ENCODE measurements at regions not wholly inside any gene's neighbourhood (a gene's known extent, or its start where the extent isn't known, plus 50 kb on each side); places are given as distances from the start of the nearest gene placed in this dataset.
A peak's percentile ranks its signal among the peaks of the same experiment; 100 is the strongest.

DNA sequence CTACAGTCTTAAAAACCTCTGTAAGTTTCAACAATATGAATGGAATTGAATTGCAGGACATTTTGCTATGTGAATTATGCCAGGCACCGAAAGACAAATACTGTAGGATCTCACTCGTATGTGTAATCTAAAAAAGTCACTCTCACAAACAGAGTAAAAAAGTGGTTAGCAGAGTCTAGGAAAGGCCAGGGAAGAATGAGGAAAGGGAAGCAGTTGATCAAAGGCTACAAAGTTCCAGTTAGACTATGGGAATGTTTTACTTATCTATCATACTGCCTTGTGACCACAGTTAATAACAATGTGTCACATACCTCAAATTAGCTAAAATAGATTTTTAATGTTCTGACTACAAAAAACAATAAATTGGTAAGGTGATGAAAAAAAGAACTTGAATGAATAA is 565.4 kb upstream of the BRINP3 start:
- Histone ChIP-seq H3K56ac (ENCODE audit: extremely low read depth, insufficient read depth, low read length) (no peak overlapping the region), H3K14ac (replicated peaks; ENCODE audit: low read depth, low read length) (no peak overlapping the region), H3K36me3 (ENCODE audit: control insufficient read depth, insufficient read depth, low read length) (no peaks in the 10 kb centered on the region), H3K9me3 (ENCODE audit: control insufficient read depth, insufficient read depth, low read length) (no peaks in the 10 kb centered on the region), H3K4me1 (ENCODE audit: control insufficient read depth, insufficient read depth, low read length) (no peaks in the 10 kb centered on the region), H3K23ac (ENCODE audit: low read depth, low read length) (no peak overlapping the region), H3K4ac (ENCODE audit: low read depth, low read length) (no peak overlapping the region), H2AK9ac (replicated peaks; ENCODE audit: low read depth, low read length, poor library complexity) (no peak overlapping the region), H3K79me1 (ENCODE audit: low read depth in 1 of 2, low read length in 2 of 2) (no peaks in the 10 kb centered on the region), H4K5ac (ENCODE audit: low read depth, low read length) (no peak overlapping the region), H2BK120ac (ENCODE audit: low read depth, low read length) (no peak overlapping the region), H4K20me1 (ENCODE audit: insufficient read depth, low read length) (no peaks in the 10 kb centered on the region), H2AK5ac (ENCODE audit: low read depth, low read length) (no peak overlapping the region), H4K91ac (ENCODE audit: insufficient read depth, low read depth, low read length) (no peak overlapping the region), H3K4me3 (ENCODE audit: insufficient read depth, low read depth, low read length) (no peak overlapping the region), H3K27ac (ENCODE audit: insufficient read depth, low read length) (no peak overlapping the region), H2AFZ (replicated peaks; ENCODE audit: low read length, poor library complexity) (no peak overlapping the region), H3K27me3 (ENCODE audit: control insufficient read depth, insufficient read depth, low read length) (no peaks in the 10 kb centered on the region), H3K18ac (ENCODE audit: low read depth, low read length) (no peak overlapping the region), H3K9ac (ENCODE audit: low read depth, low read length) (no peak overlapping the region), H2BK5ac (ENCODE audit: low read depth, low read length, poor library complexity, severe bottlenecking) (no peak overlapping the region), H2BK20ac (ENCODE audit: low read depth, low read length) (no peak overlapping the region), H3K9me1 (ENCODE audit: insufficient read depth, low read length) (no peaks in the 10 kb centered on the region), H2BK15ac (ENCODE audit: low read depth, low read length) (no peak overlapping the region), H3K4me2 (ENCODE audit: low read depth, low read length) (no peak overlapping the region), H4K8ac (ENCODE audit: low read depth in 2 of 2, low read length in 2 of 2) (no peak overlapping the region)
- ATAC-seq (ENCODE audit: low read depth) (no peak), DNase-seq (peak; percentile 3)
- ChIA-PET POLR2A (ENCODE audit: unreplicated experiment) (no interaction called here), CTCF (no interaction called here)
- TF ChIP-seq MXI1 (IDR thresholded peaks at IDR 0.05; ENCODE audit: borderline replicate concordance, low read depth, low read length) (no peak), MAFK (IDR thresholded peaks at IDR 0.05; ENCODE audit: low read depth, low read length) (no peak), CEBPB (IDR thresholded peaks at IDR 0.05; ENCODE audit: low read depth, low read length) (no peak), SMC3 (IDR thresholded peaks at IDR 0.05; ENCODE audit: low read depth, low read length) (no peak), RAD21 (IDR thresholded peaks at IDR 0.05; ENCODE audit: low read length) (no peak), NFE2L2 (IDR thresholded peaks at IDR 0.05; ENCODE audit: low read depth, low read length) (no peak), POLR2A (IDR thresholded peaks at IDR 0.05; ENCODE audit: low read depth, low read length) (no peak), CHD1 (IDR thresholded peaks at IDR 0.05; ENCODE audit: low read depth, low read length) (no peak), RFX5 (IDR thresholded peaks at IDR 0.05; ENCODE audit: low read depth, low read length) (no peak), FOS (IDR thresholded peaks at IDR 0.05; ENCODE audit: low read depth, low read length) (no peak), RCOR1 (IDR thresholded peaks at IDR 0.05; ENCODE audit: insufficient replicate concordance, low read length) (no peak), MAZ (IDR thresholded peaks at IDR 0.05; ENCODE audit: borderline replicate concordance, low read depth, low read length) (no peak)
- TF ChIP-seq, protein P1, sequence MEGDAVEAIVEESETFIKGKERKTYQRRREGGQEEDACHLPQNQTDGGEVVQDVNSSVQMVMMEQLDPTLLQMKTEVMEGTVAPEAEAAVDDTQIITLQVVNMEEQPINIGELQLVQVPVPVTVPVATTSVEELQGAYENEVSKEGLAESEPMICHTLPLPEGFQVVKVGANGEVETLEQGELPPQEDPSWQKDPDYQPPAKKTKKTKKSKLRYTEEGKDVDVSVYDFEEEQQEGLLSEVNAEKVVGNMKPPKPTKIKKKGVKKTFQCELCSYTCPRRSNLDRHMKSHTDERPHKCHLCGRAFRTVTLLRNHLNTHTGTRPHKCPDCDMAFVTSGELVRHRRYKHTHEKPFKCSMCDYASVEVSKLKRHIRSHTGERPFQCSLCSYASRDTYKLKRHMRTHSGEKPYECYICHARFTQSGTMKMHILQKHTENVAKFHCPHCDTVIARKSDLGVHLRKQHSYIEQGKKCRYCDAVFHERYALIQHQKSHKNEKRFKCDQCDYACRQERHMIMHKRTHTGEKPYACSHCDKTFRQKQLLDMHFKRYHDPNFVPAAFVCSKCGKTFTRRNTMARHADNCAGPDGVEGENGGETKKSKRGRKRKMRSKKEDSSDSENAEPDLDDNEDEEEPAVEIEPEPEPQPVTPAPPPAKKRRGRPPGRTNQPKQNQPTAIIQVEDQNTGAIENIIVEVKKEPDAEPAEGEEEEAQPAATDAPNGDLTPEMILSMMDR (conservative IDR thresholded peaks at IDR 0.05; ENCODE audit: low read depth, low read length), result no peak
- TF ChIP-seq, protein P2, sequence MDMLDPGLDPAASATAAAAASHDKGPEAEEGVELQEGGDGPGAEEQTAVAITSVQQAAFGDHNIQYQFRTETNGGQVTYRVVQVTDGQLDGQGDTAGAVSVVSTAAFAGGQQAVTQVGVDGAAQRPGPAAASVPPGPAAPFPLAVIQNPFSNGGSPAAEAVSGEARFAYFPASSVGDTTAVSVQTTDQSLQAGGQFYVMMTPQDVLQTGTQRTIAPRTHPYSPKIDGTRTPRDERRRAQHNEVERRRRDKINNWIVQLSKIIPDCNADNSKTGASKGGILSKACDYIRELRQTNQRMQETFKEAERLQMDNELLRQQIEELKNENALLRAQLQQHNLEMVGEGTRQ (IDR thresholded peaks at IDR 0.05; ENCODE audit: low read depth, low read length), result no peak
- TF ChIP-seq, protein P3, sequence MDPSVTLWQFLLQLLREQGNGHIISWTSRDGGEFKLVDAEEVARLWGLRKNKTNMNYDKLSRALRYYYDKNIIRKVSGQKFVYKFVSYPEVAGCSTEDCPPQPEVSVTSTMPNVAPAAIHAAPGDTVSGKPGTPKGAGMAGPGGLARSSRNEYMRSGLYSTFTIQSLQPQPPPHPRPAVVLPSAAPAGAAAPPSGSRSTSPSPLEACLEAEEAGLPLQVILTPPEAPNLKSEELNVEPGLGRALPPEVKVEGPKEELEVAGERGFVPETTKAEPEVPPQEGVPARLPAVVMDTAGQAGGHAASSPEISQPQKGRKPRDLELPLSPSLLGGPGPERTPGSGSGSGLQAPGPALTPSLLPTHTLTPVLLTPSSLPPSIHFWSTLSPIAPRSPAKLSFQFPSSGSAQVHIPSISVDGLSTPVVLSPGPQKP (IDR thresholded peaks at IDR 0.05; ENCODE audit: borderline replicate concordance, low read depth, low read length), result no peak
- no TSS peak for BruUV-seq (replicated peaks)
- no CpG with 5 or more reads among the region's 2 CpGs for WGBS, 2 experiments (ENCODE audit: extremely low coverage in 2 of 2, insufficient read length in 1 of 2)
- intact Hi-C loops (cut with micrococcal nuclease) (no loop called here), in situ Hi-C loops (cut with MboI; ENCODE audit: low sequenced_read_pairs) (no loop called here), dilution Hi-C loops (cut with HindIII; ENCODE audit: low sequenced_read_pairs, unreplicated experiment) (no loop called here)

All from IMR-90 (cell line).